SK-N-SH treated with all-trans-retinoic acid at 6 μM for 48 hours (cell line): ENCODE measurements at regions not wholly inside any gene's neighbourhood (a gene's known extent, or its start where the extent isn't known, plus 50 kb on each side); places are given as distances from the start of the nearest gene placed in this dataset.

Experiments
- ATAC-seq: fragments of 200-7000 bp; cut with Tn5 transposase; 3 replicates; pipeline ENCODE4 v1.9.1; 2020; ENCODE audit warnings: mild to moderate bottlenecking, moderate library complexity
- ARNTL ChIP-seq: fragments of 450-650 bp; formaldehyde crosslinking; IDR thresholded peaks from 2 replicates; pipeline ENCODE4 v1.5.0; 2020; ENCODE audit warnings: low read depth, mild to moderate bottlenecking, moderate library complexity, borderline replicate concordance
- CREB5 ChIP-seq: fragments of 250-450 bp; sonication (Bioruptor Pico); IDR thresholded peaks from 2 replicates; pipeline ENCODE4 v1.5.1; 2020; ENCODE audit warnings: low read depth, mild to moderate bottlenecking, moderate library complexity
- CSDC2 ChIP-seq: fragments of 250-450 bp; sonication (Bioruptor Pico); IDR thresholded peaks from 2 replicates; pipeline ENCODE4 v1.5.0; 2020; ENCODE audit warnings: mild to moderate bottlenecking, moderate library complexity
- GLIS3 ChIP-seq: fragments of 250-450 bp; sonication (Bioruptor Pico); IDR thresholded peaks from 2 replicates; pipeline ENCODE4 v1.5.0; 2020; ENCODE audit warnings: mild to moderate bottlenecking, moderate library complexity
- OSR1 ChIP-seq: fragments of 250-450 bp; sonication (Bioruptor Pico); IDR thresholded peaks from 2 replicates; pipeline ENCODE4 v1.8.0; 2022; ENCODE audit warnings: moderate library complexity, mild to moderate bottlenecking, inconsistent platforms
- PATZ1 ChIP-seq: fragments of 250-450 bp; sonication (Bioruptor Pico); IDR thresholded peaks from 2 replicates; pipeline ENCODE4 v1.8.0; 2020; ENCODE audit warnings: mild to moderate bottlenecking, moderate library complexity, borderline replicate concordance
- POU6F1 ChIP-seq: fragments of 250-450 bp; sonication (Bioruptor Pico); IDR thresholded peaks from 2 replicates; pipeline ENCODE4 v1.8.0; 2021; ENCODE audit warnings: low read depth, mild to moderate bottlenecking, moderate library complexity, borderline replicate concordance
- PPARA ChIP-seq: fragments of 250-450 bp; sonication (Bioruptor Pico); IDR thresholded peaks from 2 replicates; pipeline ENCODE4 v1.5.0; 2020; ENCODE audit warnings: mild to moderate bottlenecking, borderline replicate concordance
- RARB ChIP-seq: fragments of 250-450 bp; sonication (Bioruptor Pico); IDR thresholded peaks from 2 replicates; pipeline ENCODE4 v1.8.0; 2021; ENCODE audit warnings: mild to moderate bottlenecking, moderate library complexity
- SNAI2 ChIP-seq: fragments of 250-450 bp; sonication (Bioruptor Pico); IDR thresholded peaks from 2 replicates; pipeline ENCODE4 v1.5.0; 2020; ENCODE audit warnings: mild to moderate bottlenecking, moderate library complexity
- TSHZ2 ChIP-seq: fragments of 250-450 bp; sonication (Bioruptor Pico); IDR thresholded peaks from 2 replicates; pipeline ENCODE4 v1.5.0; 2020; ENCODE audit warnings: mild to moderate bottlenecking, moderate library complexity
- ZC3H10 ChIP-seq: fragments of 250-450 bp; sonication (Bioruptor Pico); IDR thresholded peaks from 2 replicates; pipeline ENCODE4 v1.5.1; 2021; ENCODE audit warnings: mild to moderate bottlenecking, moderate library complexity
- ZFP3 ChIP-seq: fragments of 250-450 bp; sonication (Bioruptor Pico); IDR thresholded peaks from 2 replicates; pipeline ENCODE4 v1.5.0; 2020; ENCODE audit warnings: mild to moderate bottlenecking, moderate library complexity
- ZNF565 ChIP-seq: fragments of 450-650 bp; formaldehyde crosslinking; conservative IDR thresholded peaks from 2 replicates; pipeline ENCODE4 v1.5.0; 2020; ENCODE audit warnings: low read depth, mild to moderate bottlenecking, moderate library complexity
- ZNF70 ChIP-seq: fragments of 450-650 bp; formaldehyde crosslinking; IDR thresholded peaks from 2 replicates; pipeline ENCODE4 v1.5.0; 2020; ENCODE audit warnings: mild to moderate bottlenecking, moderate library complexity
- ZNF8 ChIP-seq: fragments of 450-650 bp; formaldehyde crosslinking; IDR thresholded peaks from 2 replicates; pipeline ENCODE4 v1.5.0; 2020; ENCODE audit warnings: mild to moderate bottlenecking, moderate library complexity

- TF ChIP-seq CREB5 = no peak
- no peak for TF ChIP-seq SNAI2 (CRISPR knock-in tag)
- TF ChIP-seq GLIS3 (CRISPR knock-in tag) = no peak
- TF ChIP-seq, all 23 proteins: peak for 0
Observed at GRCh38 chr1:103911450-103911849, 161.8 kb downstream of the AMY1C start (continued).

- no peak for ATAC-seq
Observed at GRCh38 chr1:103917795-103918194, 168.1 kb downstream of the AMY1C start.

GRCh38 chr1:103931891-103932290 lies 182.2 kb downstream of the AMY1C start:
- no peak for ATAC-seq
- TF ChIP-seq CREB5 (no peak), ZC3H10 (CRISPR knock-in tag) (no peak), GLIS3 (CRISPR knock-in tag) (no peak), PATZ1 (CRISPR knock-in tag) (no peak), ZNF8 (CRISPR knock-in tag) (no peak), POU6F1 (no peak)

More at GRCh38 chr1:103917795-103918194, 168.1 kb downstream of the AMY1C start:
- TF ChIP-seq ARNTL (CRISPR knock-in tag) = no peak
- TF ChIP-seq PATZ1 (CRISPR knock-in tag) = no peak
- no peak for TF ChIP-seq OSR1 (CRISPR knock-in tag)
- no peak for TF ChIP-seq ZFP3 (CRISPR knock-in tag)
- TF ChIP-seq ZNF565 = no peak
- TF ChIP-seq RARB = no peak
- no peak for TF ChIP-seq ZC3H10 (CRISPR knock-in tag)
- TF ChIP-seq ZNF70 (CRISPR knock-in tag) = no peak
- no peak for TF ChIP-seq POU6F1
- TF ChIP-seq ZNF8 (CRISPR knock-in tag) = no peak
- TF ChIP-seq GLIS3 (CRISPR knock-in tag) = no peak
- no peak for TF ChIP-seq TSHZ2 (CRISPR knock-in tag)
- no peak for TF ChIP-seq PPARA (CRISPR knock-in tag)
- no peak for TF ChIP-seq CREB5
- TF ChIP-seq CSDC2 (CRISPR knock-in tag) = no peak
- no peak for TF ChIP-seq SNAI2 (CRISPR knock-in tag)
